ENCODE measurements at regions not wholly inside any gene's neighbourhood (a gene's known extent, or its start where the extent isn't known, plus 50 kb on each side); places are given as distances from the start of the nearest gene placed in this dataset.
"Not testable (repeated sequence)": the region's sequence is repeated elsewhere in the genome, so short reads cannot be mapped to it uniquely, and the experiment has no call there.

- ATAC-seq, result no peak
- no peak for DNase-seq
- intact Hi-C loops (cut with DNase I), result no loop called here
Observed at GRCh38 chr2:71930049-71930681, 217.5 kb downstream of the CYP26B1 start.

DNA sequence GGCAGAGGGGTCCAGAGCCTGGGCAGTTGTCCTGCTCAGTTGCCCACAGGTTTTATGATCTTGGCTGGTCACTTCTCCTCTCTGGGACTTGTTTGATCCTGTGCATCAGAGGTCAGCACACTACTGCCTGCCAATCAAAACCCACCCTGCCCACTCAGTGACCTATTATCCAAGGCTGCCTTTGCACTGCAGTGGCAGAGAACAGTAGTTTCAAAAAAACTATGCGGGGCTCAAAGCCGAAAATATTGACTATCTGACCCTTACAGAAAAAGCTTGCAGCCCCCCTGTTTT lies 218.2 kb downstream of the CYP26B1 start:
- DNase-seq (no peak), ATAC-seq (no peak)
- intact Hi-C loops (cut with DNase I), result loop anchor here (10.0 kb wide), 1 partner anchor 655 kb away; no protein-coding TSS in a partner anchor

DNA sequence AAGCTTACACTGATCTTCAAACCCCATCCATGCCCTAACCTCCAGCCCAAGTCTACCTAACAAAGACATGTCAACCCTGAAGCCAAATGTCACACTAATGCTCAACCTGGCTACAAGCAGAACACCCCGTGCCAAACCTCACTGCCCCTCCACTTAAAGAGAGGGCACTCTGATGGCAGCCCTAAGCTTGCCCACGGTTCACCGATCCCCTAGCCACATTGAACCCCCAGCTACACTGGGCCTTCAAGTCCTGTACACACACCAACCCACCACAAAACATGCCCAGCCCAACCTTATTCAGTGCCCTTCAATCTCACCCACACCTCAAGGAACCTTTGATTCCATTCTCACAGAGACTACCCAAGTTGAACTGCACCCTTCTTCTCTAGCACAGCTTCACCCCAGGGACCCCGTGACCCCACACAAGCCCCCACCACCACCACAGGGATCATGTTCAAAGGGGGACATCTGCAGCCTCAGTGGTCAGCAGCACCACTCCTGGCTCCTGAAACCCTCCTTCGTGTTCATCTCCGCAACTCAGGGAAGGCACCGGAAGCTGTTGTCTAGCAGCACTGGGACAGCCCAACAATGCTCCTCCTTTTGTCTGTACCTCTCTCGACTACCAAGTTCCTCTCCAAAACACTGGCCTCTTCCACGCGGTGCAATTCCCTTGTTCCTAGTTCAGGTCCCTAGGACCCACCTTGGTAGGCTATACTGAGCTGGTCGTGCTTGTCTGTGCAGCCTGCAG lies 218.8 kb downstream of the CYP26B1 start:
- DNase-seq (no peak), ATAC-seq (no peak)
- intact Hi-C loops (cut with DNase I), result loop anchor here (10.0 kb wide), 1 partner anchor 656 kb away; no protein-coding TSS in a partner anchor

GRCh38 chr2:71927757-71928715 lies 219.6 kb downstream of the CYP26B1 start:
- ATAC-seq, result no peak
- no peak for DNase-seq
- intact Hi-C loops (cut with DNase I), result loop anchor here (10.0 kb wide), 1 partner anchor 657 kb away; no protein-coding TSS in a partner anchor

DNA sequence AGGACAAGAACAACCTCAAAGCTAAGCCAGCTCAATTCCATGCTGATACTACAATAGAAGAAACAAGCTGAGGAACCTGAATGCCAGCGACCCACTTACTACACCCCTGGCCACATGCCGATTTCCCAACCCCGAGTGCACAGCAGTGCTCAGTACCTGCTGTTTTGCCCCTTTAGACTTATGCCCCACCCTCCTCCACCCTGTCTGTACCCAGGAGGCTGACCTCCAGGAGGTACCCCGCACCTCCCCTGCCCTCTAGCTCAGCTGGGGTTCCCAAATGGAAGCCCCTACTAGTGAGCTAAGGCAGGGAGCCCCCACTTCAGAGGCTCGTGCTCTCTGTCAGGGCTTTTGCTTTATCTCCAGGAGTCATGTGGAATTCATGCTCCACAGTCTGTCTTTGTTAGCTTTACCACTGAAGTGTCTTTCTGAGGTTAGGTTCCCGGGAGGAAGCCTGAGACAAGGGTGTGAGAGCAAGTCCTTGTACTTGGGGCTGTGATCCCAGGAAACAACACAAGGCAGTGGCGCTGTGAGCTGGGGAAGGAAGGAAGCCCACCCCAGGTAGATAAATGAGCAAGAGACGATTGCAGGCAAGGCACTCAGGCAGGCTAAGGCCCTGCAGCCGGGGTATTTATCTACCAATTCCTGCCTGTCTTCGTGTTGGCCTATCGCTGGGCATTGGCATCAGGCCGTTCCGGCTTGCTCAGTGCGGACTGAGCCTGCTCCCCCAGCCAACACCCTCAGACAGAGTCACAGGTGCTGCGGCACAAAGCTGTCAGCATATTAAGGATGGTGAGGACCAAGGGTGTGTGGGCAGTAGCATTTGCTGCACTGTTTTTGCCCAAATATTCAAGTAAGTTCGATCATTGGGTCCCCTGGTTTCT lies 220.5 kb downstream of the CYP26B1 start:
- DNase-seq, result no peak

GRCh38 chr2:71926089-71926447 lies 221.6 kb downstream of the CYP26B1 start:
- DNase-seq (no peak), ATAC-seq (no peak)
- intact Hi-C loops (cut with DNase I), result loop anchor here (10.0 kb wide), 1 partner anchor 659 kb away; no protein-coding TSS in a partner anchor

More for the DNA sequence above, 220.5 kb downstream of the CYP26B1 start:
- ATAC-seq, result no peak
- intact Hi-C loops (cut with DNase I), result loop anchor here (10.0 kb wide), 1 partner anchor 658 kb away; no protein-coding TSS in a partner anchor

DNA sequence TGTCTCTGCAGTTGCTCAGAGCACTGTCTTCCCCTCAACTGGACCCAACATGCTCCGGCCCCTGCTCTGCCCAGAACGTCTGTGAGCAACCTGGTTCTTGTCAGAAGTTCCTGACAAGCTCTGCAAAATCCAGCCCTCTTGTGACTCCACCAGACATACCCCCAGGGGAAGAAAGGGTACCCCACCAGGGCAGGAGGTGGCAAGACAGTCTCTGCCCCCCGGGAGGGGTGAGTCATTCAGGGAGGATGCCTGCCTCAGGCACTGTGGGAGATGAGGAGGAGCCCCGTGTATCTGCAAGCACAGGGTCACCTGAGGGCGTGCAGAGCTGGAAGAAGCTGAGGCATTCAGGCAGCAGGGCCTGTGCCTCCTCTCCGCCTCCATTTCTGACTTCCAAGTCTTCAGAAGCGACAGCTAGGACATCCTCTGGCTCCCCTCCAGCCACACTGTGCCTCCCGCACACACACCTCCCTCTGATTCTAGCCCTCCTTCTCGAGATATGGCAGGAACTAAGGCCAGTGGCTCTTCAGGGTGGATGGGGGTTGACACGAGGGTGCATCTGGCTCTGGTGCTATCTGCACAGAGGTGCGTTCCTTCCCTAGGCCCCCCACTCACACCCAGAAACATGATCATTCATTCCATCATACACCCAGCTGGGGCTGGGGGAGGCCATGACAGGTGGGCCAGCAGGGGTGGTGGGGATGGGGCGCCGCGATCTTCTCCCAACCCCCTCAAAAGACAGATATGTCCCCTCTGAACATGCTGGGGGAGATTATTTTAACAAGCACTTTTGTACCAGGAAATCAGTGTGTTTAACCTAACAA lies 222.2 kb downstream of the CYP26B1 start:
- ATAC-seq, result peak in 1 of 2 donors; percentile 18

DNA sequence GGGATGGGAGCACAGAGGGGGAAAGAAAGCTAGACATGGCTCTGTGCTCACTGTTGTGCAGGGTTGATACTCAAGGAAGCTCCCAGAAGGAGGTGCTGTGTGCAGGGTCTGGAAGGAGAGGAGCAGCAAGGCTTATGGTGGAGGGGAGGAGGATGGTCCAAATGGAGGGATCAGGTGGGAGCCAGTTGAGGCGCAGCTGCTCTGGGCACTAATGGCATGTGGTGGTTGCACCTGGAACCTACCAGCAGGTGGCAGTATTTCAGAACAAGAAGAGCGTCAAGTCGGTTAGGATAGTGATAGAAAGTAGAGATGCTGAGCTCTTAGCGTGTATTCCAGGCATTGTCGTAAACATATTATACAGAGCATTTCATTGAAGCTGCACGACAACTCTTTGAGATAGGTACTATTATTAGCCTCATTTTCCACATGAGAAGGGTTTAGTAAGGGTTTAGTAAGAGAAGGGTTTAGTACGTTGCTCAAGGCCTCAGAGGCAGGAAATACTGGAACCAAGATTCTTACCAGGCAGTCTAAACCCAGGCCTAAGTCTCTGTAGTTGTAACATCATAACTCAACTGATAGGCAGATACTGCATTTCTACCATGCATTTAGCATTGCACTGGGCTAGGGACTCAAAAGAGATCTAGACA lies 223.7 kb downstream of the CYP26B1 start:
- ATAC-seq, result peak; percentile 87 to 88
- peak; percentile 65 for DNase-seq
- intact Hi-C loops (cut with DNase I), result loop anchor here (2.0 to 10.0 kb wide), 4 partner anchors 223 to 823 kb away; partner anchors contain the start of gene CYP26B1 (in 1 of the 2)

More for the DNA sequence above, 222.2 kb downstream of the CYP26B1 start:
- intact Hi-C loops (cut with DNase I), result loop anchor here (2.0 to 10.0 kb wide), 2 partner anchors 225 to 659 kb away; no protein-coding TSS in a partner anchor
- DNase-seq, result peak; percentile 14

DNA sequence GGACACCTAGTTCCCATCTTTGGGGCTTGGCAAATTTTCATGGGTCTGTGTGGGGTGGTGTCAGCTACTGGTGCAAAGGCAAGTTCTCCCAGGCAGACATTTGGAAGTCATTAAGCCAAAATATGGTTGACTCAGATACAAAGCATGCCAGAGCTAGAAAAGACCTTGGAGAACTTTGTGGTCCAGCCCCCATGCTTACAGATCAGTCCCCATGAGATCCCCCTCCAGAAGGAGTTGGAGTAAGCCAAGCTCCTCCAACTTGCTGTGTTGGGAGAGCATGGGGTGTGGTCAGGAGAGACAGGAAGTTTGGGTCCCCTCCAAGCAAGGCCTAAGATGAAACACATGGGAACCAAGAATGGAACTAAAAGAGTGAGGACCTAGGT lies 224.5 kb downstream of the CYP26B1 start:
- ATAC-seq, result no peak
- DNase-seq, result no peak
- intact Hi-C loops (cut with DNase I), result loop anchor here (5.0 to 10.0 kb wide), 3 partner anchors 224 to 824 kb away; partner anchors contain the start of gene CYP26B1 (in 1 of the 2)

DNA sequence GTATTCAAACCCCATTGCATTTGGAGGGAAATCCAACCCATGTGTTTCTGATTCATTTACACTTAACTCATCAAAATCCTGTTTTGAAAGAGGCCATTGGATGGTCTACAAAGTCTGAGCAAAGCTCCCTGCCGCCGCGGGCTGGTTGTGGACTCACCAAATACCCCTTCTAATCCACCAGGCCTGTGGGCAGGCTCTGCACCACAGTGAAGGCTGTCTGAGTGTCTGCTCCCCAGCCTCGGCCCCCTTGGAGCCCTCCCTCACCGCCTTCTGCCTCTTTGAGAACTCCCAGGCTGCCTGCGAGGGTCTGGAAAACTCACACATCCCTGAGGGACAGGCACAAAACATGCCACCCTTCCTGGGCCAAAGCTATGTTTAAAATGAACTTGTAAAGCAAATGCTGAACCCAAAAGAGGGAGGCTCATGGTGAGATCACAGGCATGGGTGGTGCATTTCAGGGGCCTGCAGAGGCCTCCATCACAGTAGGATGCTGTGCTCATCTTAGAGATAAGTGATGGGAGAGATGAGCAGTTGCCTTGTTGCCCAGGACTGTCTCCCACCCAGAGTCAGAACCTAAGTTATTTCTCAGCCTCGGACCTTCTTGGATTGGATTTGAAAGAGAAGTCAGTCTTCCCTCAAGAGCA lies 225.0 kb downstream of the CYP26B1 start:
- intact Hi-C loops (cut with DNase I), result loop anchor here (5.0 to 10.0 kb wide), 3 partner anchors 225 to 825 kb away; partner anchors contain the start of gene CYP26B1 (in 1 of the 2)
- peak; percentile 6 for DNase-seq

GRCh38 chr2:71922091-71922490 lies 225.6 kb downstream of the CYP26B1 start:
- intact Hi-C loops (cut with DNase I), result loop anchor here (5.0 to 10.0 kb wide), 3 partner anchors 225 to 825 kb away; partner anchors contain the start of gene CYP26B1 (in 1 of the 2)
- DNase-seq (peak; percentile 13), ATAC-seq (no peak)

More for the DNA sequence above, 225.0 kb downstream of the CYP26B1 start:
- ATAC-seq, result no peak

DNA sequence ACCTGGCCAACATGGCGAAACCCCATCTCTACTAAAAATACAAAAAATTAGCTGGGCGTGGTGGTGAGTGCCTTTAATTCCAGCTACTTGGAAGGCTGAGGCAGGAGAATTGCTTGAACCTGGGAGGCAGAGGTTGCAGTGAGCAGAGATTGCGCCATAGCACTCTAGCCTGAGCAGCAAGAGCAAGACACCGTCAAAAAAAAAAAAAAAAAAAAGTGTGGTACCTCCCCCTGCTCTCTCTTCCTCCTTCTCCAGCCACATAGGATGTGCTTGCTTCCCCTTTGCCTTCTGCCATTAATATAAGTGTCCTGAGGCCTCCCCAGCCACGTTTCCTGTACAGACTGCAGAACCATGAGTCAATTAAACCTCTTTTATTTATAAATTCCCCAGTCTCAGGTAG lies 226.8 kb downstream of the CYP26B1 start:
- ATAC-seq, DNase-seq: not testable (repeated sequence)

GRCh38 chr2:71919708-71920107 lies 228.0 kb downstream of the CYP26B1 start:
- intact Hi-C loops (cut with DNase I), result loop anchor here (5.0 to 10.0 kb wide), 3 partner anchors 228 to 828 kb away; partner anchors contain the start of gene CYP26B1 (in 1 of the 2)
- no peak for ATAC-seq
- no peak for DNase-seq

More for the DNA sequence above, 226.8 kb downstream of the CYP26B1 start:
- intact Hi-C loops (cut with DNase I), result loop anchor here (5.0 to 10.0 kb wide), 3 partner anchors 226 to 826 kb away; partner anchors contain the start of gene CYP26B1 (in 1 of the 2)

GRCh38 chr2:71910277-71910676 lies 237.4 kb downstream of the CYP26B1 start:
- DNase-seq (no peak), ATAC-seq (no peak)
- intact Hi-C loops (cut with DNase I), result no loop called here

- intact Hi-C loops (cut with DNase I), result no loop called here
- no peak for DNase-seq
- no peak for ATAC-seq
Observed at GRCh38 chr2:71908798-71909197, 238.9 kb downstream of the CYP26B1 start.

DNA sequence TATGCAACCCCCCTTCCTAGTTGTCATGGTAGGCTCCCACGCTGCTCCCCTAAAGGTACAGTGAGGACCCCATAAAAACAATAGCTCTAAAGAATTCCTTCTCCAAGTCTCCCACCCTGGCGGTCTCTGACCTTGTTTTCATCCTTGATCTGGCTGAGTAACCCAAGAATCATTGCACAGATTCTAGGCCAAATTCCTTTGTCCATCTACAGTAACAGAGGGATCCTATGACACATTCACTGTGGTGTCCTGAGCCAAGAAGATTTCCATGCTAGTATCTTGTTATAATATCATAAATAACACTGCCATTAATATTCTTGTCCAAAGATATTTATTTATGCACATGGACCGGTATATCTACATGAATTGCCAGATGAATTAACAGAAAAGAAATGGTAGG lies 240.2 kb downstream of the CYP26B1 start:
- ATAC-seq, result no peak
- DNase-seq, result no peak
- intact Hi-C loops (cut with DNase I), result no loop called here

Measured in left cardiac atrium (tissue), 4 donors.